ENCODE measurements at regions not wholly inside any gene's neighbourhood (a gene's known extent, or its start where the extent isn't known, plus 50 kb on each side); places are given as distances from the start of the nearest gene placed in this dataset.
A peak's percentile ranks its signal among the peaks of the same experiment; 100 is the strongest.

DNA sequence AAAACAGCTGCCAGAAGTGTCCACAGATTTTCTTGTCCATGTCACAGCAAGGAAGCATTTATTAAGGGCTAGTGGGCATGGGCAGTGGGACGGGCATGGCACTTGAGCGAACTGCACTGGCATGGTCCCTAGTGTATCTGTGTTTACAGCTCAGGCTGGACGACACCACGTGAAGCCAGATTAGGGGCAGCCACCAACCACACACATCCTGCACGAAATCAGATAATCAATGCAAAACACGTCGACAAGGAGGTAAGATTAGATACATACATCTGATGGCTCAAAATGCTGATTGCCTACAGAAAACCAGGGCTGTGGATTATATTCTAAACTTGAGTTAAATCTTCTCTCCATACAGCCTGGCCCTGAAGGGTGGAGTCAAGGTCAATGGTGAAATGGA is 103.8 kb upstream of the ATP6AP2 start:
- TF ChIP-seq, protein P1, sequence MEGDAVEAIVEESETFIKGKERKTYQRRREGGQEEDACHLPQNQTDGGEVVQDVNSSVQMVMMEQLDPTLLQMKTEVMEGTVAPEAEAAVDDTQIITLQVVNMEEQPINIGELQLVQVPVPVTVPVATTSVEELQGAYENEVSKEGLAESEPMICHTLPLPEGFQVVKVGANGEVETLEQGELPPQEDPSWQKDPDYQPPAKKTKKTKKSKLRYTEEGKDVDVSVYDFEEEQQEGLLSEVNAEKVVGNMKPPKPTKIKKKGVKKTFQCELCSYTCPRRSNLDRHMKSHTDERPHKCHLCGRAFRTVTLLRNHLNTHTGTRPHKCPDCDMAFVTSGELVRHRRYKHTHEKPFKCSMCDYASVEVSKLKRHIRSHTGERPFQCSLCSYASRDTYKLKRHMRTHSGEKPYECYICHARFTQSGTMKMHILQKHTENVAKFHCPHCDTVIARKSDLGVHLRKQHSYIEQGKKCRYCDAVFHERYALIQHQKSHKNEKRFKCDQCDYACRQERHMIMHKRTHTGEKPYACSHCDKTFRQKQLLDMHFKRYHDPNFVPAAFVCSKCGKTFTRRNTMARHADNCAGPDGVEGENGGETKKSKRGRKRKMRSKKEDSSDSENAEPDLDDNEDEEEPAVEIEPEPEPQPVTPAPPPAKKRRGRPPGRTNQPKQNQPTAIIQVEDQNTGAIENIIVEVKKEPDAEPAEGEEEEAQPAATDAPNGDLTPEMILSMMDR (conservative IDR thresholded peaks at IDR 0.05; ENCODE audit: low read length), result no peak
- no peak overlapping the region for H3K4me3 ChIP-seq (ENCODE audit: low read length)
- DNase-seq (ENCODE audit: low read depth), result no peak

DNA sequence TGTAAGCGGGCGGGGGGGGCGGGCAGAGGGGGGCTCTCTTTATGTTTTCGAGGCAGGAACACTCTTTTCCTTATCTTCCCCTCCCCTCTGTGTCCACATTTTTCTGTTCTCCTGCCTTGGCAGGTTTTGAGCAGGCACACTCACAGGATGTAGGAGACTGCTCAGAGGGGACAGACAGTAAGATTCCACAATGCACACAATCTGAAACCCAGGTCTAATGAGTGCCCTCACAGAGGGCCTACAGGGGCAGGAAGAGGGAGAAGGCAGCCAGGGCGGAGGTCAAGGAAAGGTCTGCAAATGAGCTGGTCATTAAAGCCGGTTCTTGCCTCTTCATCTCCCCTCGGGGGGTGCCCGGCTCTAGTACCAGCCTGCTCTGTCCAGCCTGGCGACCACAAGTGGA is 106.1 kb upstream of the ATP6AP2 start:
- DNase-seq (ENCODE audit: low read depth), result no peak
- no peak overlapping the region for H3K4me3 ChIP-seq (ENCODE audit: low read length)
- TF ChIP-seq, protein P1 (conservative IDR thresholded peaks at IDR 0.05; ENCODE audit: low read length), result no peak

DNA sequence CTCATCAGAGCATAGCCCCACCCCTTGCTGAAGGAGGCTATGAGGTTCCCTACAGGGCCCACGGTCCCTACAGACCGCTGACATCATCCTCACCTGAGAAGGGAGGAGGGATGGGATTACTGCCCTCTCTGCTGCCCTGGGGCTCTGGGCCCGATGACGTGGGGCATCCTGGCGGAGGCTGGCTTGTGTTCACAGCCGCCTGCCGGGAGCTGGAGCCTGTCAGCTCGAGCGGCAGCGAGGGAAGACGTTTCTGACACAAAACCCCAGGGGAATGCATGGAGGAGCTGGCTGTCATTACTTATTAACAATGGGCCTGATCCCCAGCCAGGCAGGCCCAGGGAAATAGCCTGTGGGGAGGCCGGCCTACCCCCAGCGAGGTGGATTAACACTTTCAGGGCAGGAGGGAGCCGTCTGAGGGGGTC is 106.6 kb upstream of the ATP6AP2 start:
- TF ChIP-seq, protein P1 (conservative IDR thresholded peaks at IDR 0.05; ENCODE audit: low read length), result no peak
- peak; percentile 5 for DNase-seq (ENCODE audit: low read depth)

DNA sequence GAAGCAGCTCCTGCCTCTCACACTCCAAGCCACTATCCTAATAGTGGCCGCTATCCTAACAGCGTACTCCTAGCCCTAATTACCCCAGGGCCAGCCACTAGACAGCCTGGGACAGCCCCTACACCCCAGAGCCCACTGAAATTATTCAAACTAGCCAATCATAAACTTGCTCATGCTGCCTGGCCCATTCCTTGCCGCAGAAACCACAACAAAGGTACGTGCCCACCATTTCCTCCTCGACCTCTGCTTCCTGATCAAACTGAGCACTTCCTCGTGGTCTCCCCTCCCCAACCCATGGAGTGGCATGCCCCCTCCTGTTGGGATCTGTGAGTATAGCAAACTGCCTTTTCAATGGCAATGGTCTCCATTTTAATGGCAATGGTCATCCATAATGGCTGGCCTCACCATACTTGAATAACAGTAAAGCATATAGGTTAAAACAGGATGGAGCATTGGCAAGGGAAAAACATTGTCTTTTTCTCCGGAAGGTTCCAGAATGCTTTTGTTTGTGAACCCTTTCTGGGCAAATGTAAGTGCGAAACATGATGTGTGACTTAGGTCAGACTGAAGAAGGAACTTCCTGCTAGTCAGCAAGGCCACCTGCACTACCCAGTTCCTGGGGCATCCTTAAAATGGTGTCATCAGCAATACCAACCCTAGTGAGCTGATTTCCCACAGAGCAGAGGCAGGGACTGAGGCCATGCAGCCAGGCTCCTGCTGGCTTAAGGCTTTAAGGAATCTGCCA is 107.1 kb upstream of the ATP6AP2 start:
- no peak for DNase-seq (ENCODE audit: low read depth)
- TF ChIP-seq, protein P1 (conservative IDR thresholded peaks at IDR 0.05; ENCODE audit: low read length), result no peak
- no peak overlapping the region for H3K4me3 ChIP-seq (ENCODE audit: low read length)

More for the DNA sequence above, 106.6 kb upstream of the ATP6AP2 start:
- no peak overlapping the region for H3K4me3 ChIP-seq (ENCODE audit: low read length)

DNA sequence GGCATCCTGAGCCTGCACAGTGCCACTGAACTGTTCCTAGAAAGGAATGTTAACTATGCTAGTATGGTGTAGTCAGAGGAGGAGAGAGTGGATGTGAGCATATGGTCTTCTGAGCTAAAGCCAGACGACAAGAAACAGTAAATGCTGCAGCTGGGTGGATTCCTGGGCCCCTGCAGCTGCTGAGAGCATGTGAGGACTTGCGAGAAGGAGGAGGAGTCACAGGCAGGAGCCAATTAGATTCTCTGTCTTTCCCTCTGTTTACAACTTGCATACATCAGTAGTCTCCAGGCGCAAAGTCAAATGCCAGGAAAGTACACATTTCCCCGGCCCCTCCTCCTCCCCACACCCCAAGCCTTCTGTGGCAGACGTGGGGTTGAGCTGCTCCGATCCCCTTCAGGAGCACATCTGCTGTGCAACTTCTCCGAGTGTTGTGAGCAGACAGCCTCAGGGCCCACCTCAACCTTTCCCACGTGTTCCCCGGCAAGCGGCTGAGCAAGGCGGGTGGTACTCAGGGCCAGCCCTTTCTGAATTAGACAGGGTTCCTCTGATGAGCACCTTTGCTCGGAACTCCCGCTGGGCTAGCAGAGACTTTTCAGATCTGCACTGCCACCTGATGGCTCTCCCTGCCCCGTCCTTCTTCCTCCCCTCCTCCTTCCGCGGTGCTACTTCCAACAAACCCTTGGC is 108.7 kb upstream of the ATP6AP2 start:
- peak; percentile 89 for DNase-seq (ENCODE audit: low read depth)
- TF ChIP-seq, protein P1 (conservative IDR thresholded peaks at IDR 0.05; ENCODE audit: low read length), result no peak
- 0 out of 2 replicates have a peak overlapping the region, but pooled peaks have one; percentile 9 for H3K4me3 ChIP-seq (ENCODE audit: low read length)

DNA sequence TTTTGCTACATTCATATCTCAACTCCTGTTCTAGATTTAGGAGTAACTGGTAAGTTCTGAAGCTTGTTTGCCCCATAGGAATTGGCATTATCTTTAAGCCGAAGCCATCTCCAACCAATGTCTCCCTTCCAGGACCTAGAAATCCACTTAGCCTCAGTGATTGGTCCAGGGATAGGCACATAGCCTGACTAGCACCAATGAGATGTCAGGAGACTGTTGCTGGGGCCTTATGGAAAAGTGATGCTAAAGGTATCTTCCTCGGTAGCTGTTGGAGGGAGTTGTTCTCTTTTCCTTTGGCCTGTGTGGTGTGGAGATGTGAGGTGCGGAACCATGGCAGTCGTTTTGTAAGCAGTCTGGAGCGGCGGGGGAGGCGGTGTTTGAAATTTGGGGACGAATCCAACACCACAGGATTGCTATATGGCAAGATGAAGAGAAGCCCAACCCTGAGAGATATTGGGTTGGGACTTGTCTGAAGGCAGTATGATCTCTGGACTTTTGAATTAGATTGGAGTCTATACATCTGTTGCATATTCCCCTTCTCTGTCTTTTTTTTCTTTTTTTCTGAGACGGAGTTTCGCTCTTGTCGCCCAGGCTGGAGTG is 109.8 kb upstream of the ATP6AP2 start:
- TF ChIP-seq, protein P1 (conservative IDR thresholded peaks at IDR 0.05; ENCODE audit: low read length), result no peak
- no peak for DNase-seq (ENCODE audit: low read depth)
- no peak overlapping the region for H3K4me3 ChIP-seq (ENCODE audit: low read length)

Measured in AG10803 (cell line).